H1 (cell line): ENCODE measurements at regions not wholly inside any gene's neighbourhood (a gene's known extent, or its start where the extent isn't known, plus 50 kb on each side); places are given as distances from the start of the nearest gene placed in this dataset.

Experiments
- CTCF ChIA-PET: fragments of 300-600 bp; sonication (Branson Sonifier 250); formaldehyde crosslinking; loops from one replicate; lab custom pipeline; 2021; ENCODE audit not compliant: partially characterized antibody; lab: Charles Lee
- POLR2A ChIA-PET: fragments of 300-600 bp; sonication (Branson Sonifier 250); formaldehyde crosslinking; loops from one replicate; lab custom pipeline; 2021; ENCODE audit warnings: inconsistent platforms; ENCODE audit not compliant: partially characterized antibody; lab: Charles Lee
- DNase-seq, 2 experiments: peaks; one replicate each; pipeline versions ENCODE4 v3.0.0 to v3.0.0-alpha.2; 2010 to 2022; ENCODE audit warnings: low spot score in 2 of 2, low read depth in 1 of 2, mixed read lengths in 1 of 2
- FAIRE-seq: peaks from 2 replicates; lab custom pipeline; 2011; peaks lifted over from hg19 to GRCh38; lab: Jason Lieb, UNC
- H2AFZ ChIP-seq: 2 replicates; pipeline ENCODE4 v1.8.1; 2012; ENCODE audit warnings: low read length, inconsistent platforms
- H2AK5ac ChIP-seq: 2 replicates; pipeline ENCODE4 v1.6.1; 2013; ENCODE audit warnings: low read depth, low read length
- H2BK120ac ChIP-seq: replicated peaks from 2 replicates; pipeline ENCODE3; 2013; ENCODE audit warnings: low read depth, low read length, inconsistent platforms
- H2BK12ac ChIP-seq: 2 replicates; pipeline ENCODE4 v1.6.1; 2013; ENCODE audit warnings: low read depth, low read length
- H2BK15ac ChIP-seq: 2 replicates; pipeline ENCODE4 v1.6.1; 2013; ENCODE audit warnings: low read length
- H2BK20ac ChIP-seq: 2 replicates; pipeline ENCODE4 v1.6.1; 2013; ENCODE audit warnings: low read length
- H2BK5ac ChIP-seq: 2 replicates; pipeline ENCODE4 v1.6.1; 2013; ENCODE audit warnings: low read depth, low read length
- H3K14ac ChIP-seq: 2 replicates; pipeline ENCODE4 v1.6.1; 2013; ENCODE audit warnings: inconsistent platforms; ENCODE audit not compliant: insufficient read length
- H3K18ac ChIP-seq: 2 replicates; pipeline ENCODE4 v1.6.1; 2013; ENCODE audit warnings: low read length; ENCODE audit errors: extremely low read depth
- H3K23ac ChIP-seq: 2 replicates; pipeline ENCODE4 v1.6.1; 2013; ENCODE audit warnings: inconsistent platforms; ENCODE audit not compliant: insufficient read length
- H3K23me2 ChIP-seq: 2 replicates; pipeline ENCODE4 v1.6.1; 2013; ENCODE audit warnings: low read depth, low read length
- H3K27ac ChIP-seq: 2 replicates; pipeline ENCODE4 v1.6.1; 2011; ENCODE audit warnings: low read depth, low read length, inconsistent platforms
- H3K27me3 ChIP-seq, 4 experiments: replicated peaks in 1 of 4; 1 replicate in 1 of 4; 2 replicates in 3 of 4; pipeline versions ENCODE4 v1.6.1 to v1.8.1; 2011 to 2013; ENCODE audit warnings: low read length in 3 of 4, mild to moderate bottlenecking in 3 of 4, inconsistent platforms in 2 of 4, mixed read lengths in 2 of 4, moderate library complexity in 1 of 4; ENCODE audit not compliant: control insufficient read depth in 3 of 4, insufficient read depth in 3 of 4; ENCODE audit errors: extremely low read depth in 1 of 4
- H3K36me3 ChIP-seq, 4 experiments: 2 replicates each; pipeline versions ENCODE4 v1.6.1 to v1.8.1; 2011 to 2013; ENCODE audit warnings: mild to moderate bottlenecking in 4 of 4, low read length in 3 of 4, moderate library complexity in 2 of 4, control low read depth in 1 of 4, inconsistent platforms in 1 of 4; ENCODE audit not compliant: insufficient read depth in 4 of 4, control insufficient read depth in 2 of 4
- H3K4ac ChIP-seq: replicated peaks from 2 replicates; pipeline ENCODE3; 2013; ENCODE audit warnings: low read length, low read depth, mixed read lengths, inconsistent platforms; ENCODE audit not compliant: insufficient read length
- H3K4me1 ChIP-seq, 4 experiments: replicated peaks in 1 of 4; 1 replicate in 1 of 4; 2 replicates in 3 of 4; pipeline versions ENCODE4 v1.6.1 to v1.8.1; 2011 to 2013; ENCODE audit warnings: low read length in 3 of 4, inconsistent platforms in 2 of 4, mixed read lengths in 1 of 4; ENCODE audit not compliant: insufficient read depth in 4 of 4, control insufficient read depth in 3 of 4
- H3K4me2 ChIP-seq, 2 experiments: 2 replicates each; pipeline versions ENCODE4 v1.6.1 to v1.8.1; 2011 to 2013; ENCODE audit warnings: low read depth in 2 of 2, low read length in 2 of 2, control low read depth in 1 of 2, inconsistent platforms in 1 of 2, mild to moderate bottlenecking in 1 of 2; ENCODE audit not compliant: insufficient read depth in 1 of 2
- H3K4me3 ChIP-seq, 4 experiments: fragments of 200-600, 300-600 bp in 1 of 4; sonication (generic), shearing (Covaris generic), sonication (Bioruptor Twin) in 1 of 4; 2 replicates each; pipeline versions ENCODE4 v1.5.1 to v1.8.1; 2011 to 2016; ENCODE audit warnings: low read length in 4 of 4, low read depth in 3 of 4, control low read depth in 2 of 4, inconsistent platforms in 2 of 4, mild to moderate bottlenecking in 2 of 4, mixed read lengths in 1 of 4, moderate library complexity in 1 of 4; ENCODE audit not compliant: insufficient read depth in 2 of 4; ENCODE audit errors: extremely low read depth in 1 of 4
- H3K56ac ChIP-seq: replicated peaks from 2 replicates; pipeline ENCODE3; 2013; ENCODE audit warnings: low read depth, mild to moderate bottlenecking, mixed read lengths, low read length, inconsistent platforms; ENCODE audit not compliant: insufficient read length
- H3K79me1 ChIP-seq: 2 replicates; pipeline ENCODE4 v1.6.1; 2013; ENCODE audit warnings: low read depth, low read length, control low read depth
- H3K79me2 ChIP-seq, 2 experiments: 2 replicates each; pipeline versions ENCODE4 v1.6.1 to v1.8.1; 2012 to 2013; ENCODE audit warnings: low read length in 2 of 2, mild to moderate bottlenecking in 2 of 2, inconsistent platforms in 1 of 2; ENCODE audit not compliant: insufficient read depth in 2 of 2, control insufficient read depth in 1 of 2
- H3K9ac ChIP-seq, 4 experiments: replicated peaks in 1 of 4; 1 replicate in 1 of 4; 2 replicates in 3 of 4; pipeline versions ENCODE4 v1.6.1 to v1.8.1; 2011 to 2013; ENCODE audit warnings: low read depth in 3 of 4, low read length in 3 of 4, control low read depth in 2 of 4, mild to moderate bottlenecking in 2 of 4, moderate library complexity in 2 of 4, inconsistent platforms in 1 of 4; ENCODE audit errors: extremely low read depth in 1 of 4
- H3K9me3 ChIP-seq, 2 experiments: 2 replicates each; pipeline versions ENCODE4 v1.6.1 to v1.8.1; 2012 to 2013; ENCODE audit warnings: mild to moderate bottlenecking in 2 of 2, moderate library complexity in 2 of 2, control low read depth in 1 of 2, inconsistent platforms in 1 of 2, low read depth in 1 of 2, low read length in 1 of 2, mixed read lengths in 1 of 2; ENCODE audit not compliant: insufficient read depth in 2 of 2
- H4K20me1 ChIP-seq, 2 experiments: replicated peaks in 1 of 2; 2 replicates each; pipeline versions ENCODE3 to v1.8.1; 2011 to 2013; ENCODE audit warnings: inconsistent platforms in 2 of 2, low read length in 2 of 2, mild to moderate bottlenecking in 1 of 2; ENCODE audit not compliant: insufficient read depth in 2 of 2, control insufficient read depth in 1 of 2
- H4K5ac ChIP-seq: 2 replicates; pipeline ENCODE4 v1.6.1; 2013; ENCODE audit warnings: low read length, low read depth, mixed read lengths, inconsistent platforms; ENCODE audit not compliant: insufficient read length
- H4K8ac ChIP-seq: 2 replicates; pipeline ENCODE4 v1.8.0; 2013; ENCODE audit warnings: mild to moderate bottlenecking, moderate library complexity, low read length, inconsistent platforms; ENCODE audit not compliant: insufficient read depth; ENCODE audit errors: extremely low read depth
- H4K91ac ChIP-seq: replicated peaks from 2 replicates; pipeline ENCODE3; 2013; ENCODE audit warnings: low read length, mixed read lengths, inconsistent platforms; ENCODE audit not compliant: insufficient read length
- EGR1 ChIP-seq: IDR thresholded peaks from 2 replicates; pipeline ENCODE4 v1.6.1; 2011; ENCODE audit warnings: low read depth, low read length, borderline replicate concordance
- GABPA ChIP-seq: IDR thresholded peaks from 2 replicates; pipeline ENCODE4 v1.6.1; 2011; ENCODE audit warnings: mild to moderate bottlenecking, low read length, moderate library complexity, borderline replicate concordance; ENCODE audit not compliant: insufficient read depth
- NANOG ChIP-seq: IDR thresholded peaks from 2 replicates; pipeline ENCODE4 v1.6.1; 2011; ENCODE audit warnings: low read length, low read depth, mild to moderate bottlenecking, inconsistent platforms; ENCODE audit not compliant: insufficient read depth, poor library complexity, severe bottlenecking
- POU5F1 ChIP-seq: IDR thresholded peaks from 2 replicates; pipeline ENCODE4 v1.6.1; 2011; ENCODE audit warnings: low read depth, mild to moderate bottlenecking, low read length, moderate library complexity
- RBBP5 ChIP-seq: IDR thresholded peaks from 2 replicates; pipeline ENCODE4 v1.7.1; 2012; ENCODE audit warnings: low read depth, mild to moderate bottlenecking, inconsistent platforms, low read length, moderate library complexity, borderline replicate concordance
- RFX5 ChIP-seq: IDR thresholded peaks from 2 replicates; pipeline ENCODE4 v1.6.1; 2011; ENCODE audit warnings: low read depth, low read length, improper control_type of control experiment, borderline replicate concordance
- SUZ12 ChIP-seq: fragments of 200-600 bp; sonication (generic); IDR thresholded peaks from 2 replicates; pipeline ENCODE4 v1.6.1; 2012; ENCODE audit warnings: mild to moderate bottlenecking, inconsistent platforms, low read length, moderate library complexity, mixed read lengths
- TBP ChIP-seq: IDR thresholded peaks from 2 replicates; pipeline ENCODE4 v1.6.1; 2011; ENCODE audit warnings: low read depth, low read length, improper control_type of control experiment
- YY1 ChIP-seq: IDR thresholded peaks from 2 replicates; pipeline ENCODE4 v1.6.1; 2011; ENCODE audit warnings: low read depth, mild to moderate bottlenecking, low read length
- TF ChIP-seq, protein P1 (sequence below): IDR thresholded peaks from 2 replicates; pipeline ENCODE4 v1.6.1; 2012; ENCODE audit warnings: low read length, inconsistent platforms

DNA sequence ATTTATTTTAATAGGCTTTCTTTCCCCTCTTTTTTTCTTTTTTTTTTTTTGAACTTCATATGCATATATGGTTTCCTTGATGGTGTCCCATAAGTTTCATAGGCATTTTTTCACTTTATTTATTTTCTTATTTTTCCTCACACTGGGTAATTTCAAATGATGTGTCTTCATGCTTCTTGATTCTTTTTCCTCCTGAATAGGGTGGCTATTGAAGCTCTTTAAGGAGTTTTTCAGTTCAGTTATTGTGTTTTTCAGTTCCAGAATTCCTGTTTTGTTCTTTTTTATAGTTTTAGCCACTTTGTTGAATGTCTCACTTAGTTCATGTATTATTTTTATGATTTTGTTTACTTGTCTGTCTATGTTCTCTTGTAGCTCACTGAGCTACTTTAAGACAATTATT, 273.2 kb downstream of the NFKBIZ start:
- ChIA-PET CTCF (no interaction called here), POLR2A (no interaction called here)
- H4K8ac ChIP-seq = no peak overlapping the region
- no peak overlapping the region for H2AK5ac ChIP-seq
- H4K5ac ChIP-seq = no peak overlapping the region
- FAIRE-seq (no peak), DNase-seq (no peak)
- no peak overlapping the region for H3K56ac ChIP-seq
- H2BK5ac ChIP-seq = no peak overlapping the region
- H2AFZ ChIP-seq = no peak overlapping the region
- no peak overlapping the region for H4K91ac ChIP-seq
- no peaks in the 10 kb centered on the region for H3K4me1 ChIP-seq
- H3K14ac ChIP-seq = no peak overlapping the region
- H3K23me2 ChIP-seq = no peaks in the 10 kb centered on the region
- H2BK120ac ChIP-seq = no peak overlapping the region
- H3K23ac ChIP-seq = no peak overlapping the region
- no peak overlapping the region for H3K18ac ChIP-seq
- no peaks in the 10 kb centered on the region for H3K79me1 ChIP-seq
- H3K4ac ChIP-seq = no peak overlapping the region
- no peaks in the 10 kb centered on the region for H4K20me1 ChIP-seq
- no peak overlapping the region for H2BK20ac ChIP-seq
- no peak overlapping the region for H3K4me3 ChIP-seq
- H2BK12ac ChIP-seq = no peak overlapping the region
- H3K79me2 ChIP-seq = no peaks in the 10 kb centered on the region
- H2BK15ac ChIP-seq = no peak overlapping the region
- no peaks in the 10 kb centered on the region for H3K36me3 ChIP-seq
- no peaks in the 10 kb centered on the region for H3K27me3 ChIP-seq
- peaks cover 0 to 2% of the 10 kb centered on the region in 2 experiments; a peak in 1 of 4 replicates for H3K9me3 ChIP-seq
- H3K9ac ChIP-seq = no peak overlapping the region
- H3K27ac ChIP-seq = no peak overlapping the region
- no peak overlapping the region for H3K4me2 ChIP-seq
- TF ChIP-seq NANOG (no peak), POU5F1 (no peak), SUZ12 (no peak), GABPA (no peak), TBP (no peak), RBBP5 (no peak), EGR1 (no peak), RFX5 (no peak), YY1 (no peak)
- TF ChIP-seq, protein P1, sequence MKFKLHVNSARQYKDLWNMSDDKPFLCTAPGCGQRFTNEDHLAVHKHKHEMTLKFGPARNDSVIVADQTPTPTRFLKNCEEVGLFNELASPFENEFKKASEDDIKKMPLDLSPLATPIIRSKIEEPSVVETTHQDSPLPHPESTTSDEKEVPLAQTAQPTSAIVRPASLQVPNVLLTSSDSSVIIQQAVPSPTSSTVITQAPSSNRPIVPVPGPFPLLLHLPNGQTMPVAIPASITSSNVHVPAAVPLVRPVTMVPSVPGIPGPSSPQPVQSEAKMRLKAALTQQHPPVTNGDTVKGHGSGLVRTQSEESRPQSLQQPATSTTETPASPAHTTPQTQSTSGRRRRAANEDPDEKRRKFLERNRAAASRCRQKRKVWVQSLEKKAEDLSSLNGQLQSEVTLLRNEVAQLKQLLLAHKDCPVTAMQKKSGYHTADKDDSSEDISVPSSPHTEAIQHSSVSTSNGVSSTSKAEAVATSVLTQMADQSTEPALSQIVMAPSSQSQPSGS = no peak
